H54 (cell line): ENCODE measurements at regions not wholly inside any gene's neighbourhood (a gene's known extent, or its start where the extent isn't known, plus 50 kb on each side); places are given as distances from the start of the nearest gene placed in this dataset.

Experiments
- DNase-seq: peaks from one replicate; pipeline ENCODE4 v3.0.0; 2011; ENCODE audit warnings: low spot score, mixed read lengths; ENCODE audit not compliant: insufficient read length
- FAIRE-seq: peaks from 3 replicates; lab custom pipeline; 2011; peaks lifted over from hg19 to GRCh38; lab: Jason Lieb, UNC
- POLR2A ChIP-seq: IDR thresholded peaks from 2 replicates; pipeline ENCODE4 v1.6.1; 2011; ENCODE audit warnings: low read depth, mild to moderate bottlenecking, low read length

DNA sequence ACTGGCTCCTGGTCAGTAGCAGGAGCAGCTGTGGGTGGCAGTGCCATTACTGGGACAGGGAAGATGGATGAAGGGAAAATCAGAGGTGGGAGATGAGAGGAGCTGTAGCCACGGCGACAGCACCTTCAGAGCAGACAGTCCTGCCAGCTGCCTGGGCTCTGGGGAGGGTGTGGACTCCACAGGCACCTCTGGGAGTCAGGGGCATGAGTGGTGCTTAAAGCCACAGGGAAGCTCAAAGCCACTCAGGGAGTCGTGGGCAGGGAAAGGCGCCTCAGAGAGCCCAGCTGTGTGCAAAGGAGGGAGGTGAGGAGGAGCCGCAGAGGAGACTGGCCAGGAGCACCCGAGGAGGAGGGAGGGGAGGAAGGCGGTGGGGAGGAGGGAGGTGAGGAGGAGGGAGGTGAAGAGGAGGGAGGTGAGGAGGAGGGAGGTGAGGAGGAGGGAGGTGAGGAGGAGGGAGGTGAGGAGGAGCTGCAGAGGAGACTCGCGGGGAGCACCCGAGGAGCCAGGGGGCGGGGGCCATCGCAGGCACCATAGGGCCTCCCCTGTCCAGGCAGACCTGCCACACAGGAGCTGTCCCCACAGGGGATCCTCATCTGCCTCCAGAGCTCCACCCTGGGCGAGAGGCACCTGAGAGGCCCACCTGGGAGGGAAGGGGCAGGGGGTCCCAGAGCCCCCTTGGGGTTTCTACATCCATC lies 977.6 kb downstream of the BRD1 start:
- no peak for DNase-seq
- no peak for FAIRE-seq
- no peak for TF ChIP-seq POLR2A

- DNase-seq, result no peak
- no peak for FAIRE-seq
- no peak for TF ChIP-seq POLR2A
Measured at GRCh38 chr22:48849219-48849912, 978.3 kb downstream of the BRD1 start.

- FAIRE-seq (no peak), DNase-seq (no peak)
- TF ChIP-seq POLR2A, result no peak
Measured at GRCh38 chr22:48846200-48846599, 981.5 kb downstream of the BRD1 start.

GRCh38 chr22:48845356-48845936 lies 982.2 kb downstream of the BRD1 start:
- FAIRE-seq (no peak), DNase-seq (no peak)
- no peak for TF ChIP-seq POLR2A

DNA sequence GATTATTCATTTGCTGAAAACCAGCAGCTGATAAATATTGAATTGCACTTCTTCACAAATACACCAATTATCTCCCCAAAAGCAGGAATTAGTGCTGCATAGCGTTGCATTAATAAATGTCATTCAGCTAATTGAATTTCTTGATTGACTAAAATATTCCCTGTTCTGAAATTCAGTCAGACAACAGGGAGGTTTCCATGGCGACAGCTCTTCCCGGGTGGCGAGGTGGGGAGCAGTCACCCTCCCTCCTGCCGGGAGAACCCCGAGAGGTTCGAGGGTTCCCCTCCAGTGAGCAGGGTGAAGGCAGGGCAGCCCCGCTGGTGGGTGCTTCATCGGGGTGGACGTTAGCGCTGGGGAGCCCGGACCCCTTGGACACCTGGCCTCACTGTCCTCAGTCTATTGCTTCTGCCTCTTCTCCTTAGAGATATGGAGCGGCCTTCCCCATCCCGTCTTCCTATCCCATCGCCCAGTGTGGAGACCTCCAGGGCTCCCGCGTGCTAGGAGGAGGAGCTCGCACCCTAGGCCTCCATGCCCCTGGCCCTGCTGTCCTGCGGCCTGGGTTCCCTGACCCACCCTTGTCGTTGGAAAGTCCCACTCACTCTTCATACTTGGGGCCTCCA lies 983.5 kb downstream of the BRD1 start:
- FAIRE-seq, result no peak

DNA sequence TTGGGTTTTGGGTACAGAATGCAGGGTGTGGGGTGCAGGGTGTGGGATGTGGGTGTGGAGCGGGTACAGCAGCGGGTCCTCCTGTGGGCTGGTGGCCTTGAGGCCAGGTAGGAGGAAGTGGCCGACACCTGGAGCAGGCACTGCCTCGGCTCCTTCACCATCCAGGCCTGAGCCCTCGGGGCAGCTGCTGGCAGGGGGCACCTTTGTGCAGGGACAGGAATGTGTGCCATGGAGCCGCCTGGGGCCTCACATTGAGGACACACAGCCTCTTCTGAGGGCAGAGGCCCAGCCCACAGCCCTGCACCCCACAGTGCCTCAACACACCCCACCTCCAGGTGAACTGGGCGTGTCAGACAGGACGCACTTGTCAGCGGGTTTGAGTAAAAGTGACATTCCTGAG lies 984.0 kb downstream of the BRD1 start:
- DNase-seq, result no peak
- FAIRE-seq, result no peak
- no peak for TF ChIP-seq POLR2A

More for the DNA sequence above, 983.5 kb downstream of the BRD1 start:
- no peak for DNase-seq
- TF ChIP-seq POLR2A, result no peak

DNA sequence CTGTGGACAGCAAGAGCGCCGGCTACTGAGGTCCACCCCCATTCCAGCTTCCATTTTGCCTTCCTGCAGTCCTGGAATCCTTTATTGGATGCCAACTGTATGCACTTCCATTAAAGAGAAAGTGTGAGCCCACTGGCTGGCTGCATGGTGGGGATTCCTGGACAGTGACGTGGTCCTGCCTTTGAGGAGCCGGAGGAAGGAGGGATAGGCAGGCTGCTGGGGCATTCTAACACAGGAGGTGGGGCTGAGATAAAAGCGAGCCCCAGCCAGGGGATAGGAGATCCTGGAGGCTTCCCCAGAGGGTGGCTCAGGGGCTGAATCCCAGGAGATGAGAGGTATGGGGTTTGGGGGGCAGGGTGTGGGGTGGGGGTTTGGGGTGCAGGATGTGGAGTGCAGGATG lies 984.7 kb downstream of the BRD1 start:
- FAIRE-seq (no peak), DNase-seq (no peak)
- TF ChIP-seq POLR2A, result no peak

- TF ChIP-seq POLR2A, result no peak
- DNase-seq (no peak), FAIRE-seq (no peak)
Measured at GRCh38 chr22:48842583-48842945, 985.1 kb downstream of the BRD1 start.

GRCh38 chr22:48841881-48842582 lies 985.6 kb downstream of the BRD1 start:
- FAIRE-seq, result no peak
- DNase-seq, result no peak
- no peak for TF ChIP-seq POLR2A

DNA sequence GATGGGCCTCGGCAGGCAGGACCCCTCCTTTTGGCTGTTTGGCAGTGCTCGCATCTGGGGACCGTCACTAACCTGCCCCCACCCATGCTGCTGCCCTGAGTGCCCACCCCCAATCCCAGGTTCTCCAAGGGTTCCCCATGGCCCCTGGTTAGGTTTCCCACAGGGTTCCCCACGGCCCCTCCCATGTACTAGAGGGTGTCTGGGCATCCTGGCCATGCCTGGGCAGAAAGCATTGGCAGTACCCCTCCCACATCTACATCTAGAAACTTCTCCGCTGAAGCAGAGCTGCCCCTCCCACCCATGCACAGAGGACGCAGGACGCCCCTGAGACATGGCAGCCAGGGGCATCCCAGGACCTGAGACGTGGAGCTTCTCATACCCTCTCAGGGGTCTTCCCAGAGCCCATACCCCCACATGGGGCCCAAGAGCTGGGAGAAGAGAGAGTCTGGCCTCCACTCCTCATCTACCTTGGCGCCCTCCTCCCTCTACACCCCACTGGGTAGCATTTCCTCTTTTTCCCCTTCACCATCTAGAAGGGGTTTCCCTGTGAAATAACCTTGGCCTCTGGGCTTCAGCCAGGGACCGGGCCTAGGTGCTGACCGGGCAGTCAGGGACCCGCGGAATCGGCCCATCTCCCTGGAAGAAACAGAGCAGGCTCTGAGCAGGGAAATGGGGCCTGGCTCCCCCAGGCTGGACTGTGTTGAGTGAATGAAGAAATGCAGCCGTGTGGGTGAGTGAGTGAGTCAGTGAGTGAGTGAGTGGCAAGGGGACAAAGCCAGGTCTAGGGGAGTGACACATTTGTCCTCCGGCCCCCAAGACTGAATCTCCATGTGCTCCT lies 987.3 kb downstream of the BRD1 start:
- TF ChIP-seq POLR2A, result no peak
- no peak for DNase-seq
- FAIRE-seq, result no peak

- TF ChIP-seq POLR2A, result no peak
- FAIRE-seq, result no peak
- DNase-seq, result no peak
Measured at GRCh38 chr22:48838846-48839730, 988.6 kb downstream of the BRD1 start.

GRCh38 chr22:48838376-48838775 lies 989.3 kb downstream of the BRD1 start:
- FAIRE-seq (no peak), DNase-seq (no peak)
- TF ChIP-seq POLR2A, result no peak
